ENCODE measurements at regions not wholly inside any gene's neighbourhood (a gene's known extent, or its start where the extent isn't known, plus 50 kb on each side); places are given as distances from the start of the nearest gene placed in this dataset.
A peak's percentile ranks its signal among the peaks of the same experiment; 100 is the strongest.

DNA sequence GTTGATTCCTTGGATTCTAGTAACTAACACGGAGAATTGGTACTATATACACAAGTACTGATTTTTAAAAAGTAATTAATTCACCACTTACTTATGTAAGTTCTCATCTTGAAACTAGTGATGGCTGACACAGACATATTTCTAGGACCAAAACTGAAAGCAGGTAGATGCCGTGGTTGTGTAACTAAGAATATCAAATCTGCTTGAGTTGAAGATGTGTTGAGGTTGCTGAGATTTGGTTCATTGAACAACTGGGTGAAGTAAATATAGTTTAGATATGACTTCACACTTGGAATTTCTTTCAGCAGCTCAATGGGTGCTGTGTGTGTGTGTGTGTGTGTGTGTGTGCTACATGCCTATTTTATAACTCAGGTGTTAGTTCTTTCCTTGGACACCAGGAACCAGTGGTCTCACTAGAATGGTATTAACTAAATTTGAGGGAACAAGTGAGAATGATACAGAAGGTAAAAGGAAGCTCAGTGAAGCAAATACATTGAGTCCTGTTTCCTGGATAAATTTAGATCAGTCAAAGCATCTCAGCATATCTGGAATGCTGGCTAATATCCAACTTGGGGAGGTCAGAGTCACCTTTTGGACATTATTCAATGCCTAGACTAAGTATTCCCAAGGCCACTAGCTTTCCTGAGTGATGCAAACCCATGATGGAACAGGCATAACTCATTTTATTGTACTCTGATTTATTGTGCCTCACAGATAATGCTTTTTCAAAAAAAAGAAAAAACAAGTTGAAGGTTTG lies 110.7 kb upstream of the ZEB2 start:
- Histone ChIP-seq H3K4me3 (ENCODE audit: severe bottlenecking) (no peak overlapping the region), H3K27ac (ENCODE audit: poor library complexity, severe bottlenecking) (no peak overlapping the region), H3K4me1 (ENCODE audit: insufficient read depth, poor library complexity, severe bottlenecking) (peaks cover under 1% of the 10 kb centered on the region), H3K36me3 (ENCODE audit: low read depth) (no peaks in the 10 kb centered on the region), H3K27me3 (ENCODE audit: insufficient read depth, poor library complexity, severe bottlenecking) (no peaks in the 10 kb centered on the region), H3K9me3 (ENCODE audit: severe bottlenecking) (no peaks in the 10 kb centered on the region)
- DNase-seq (ENCODE audit: low spot score) (no peak), ATAC-seq (ENCODE audit: low read depth) (no peak)
- TF ChIP-seq, protein P1, sequence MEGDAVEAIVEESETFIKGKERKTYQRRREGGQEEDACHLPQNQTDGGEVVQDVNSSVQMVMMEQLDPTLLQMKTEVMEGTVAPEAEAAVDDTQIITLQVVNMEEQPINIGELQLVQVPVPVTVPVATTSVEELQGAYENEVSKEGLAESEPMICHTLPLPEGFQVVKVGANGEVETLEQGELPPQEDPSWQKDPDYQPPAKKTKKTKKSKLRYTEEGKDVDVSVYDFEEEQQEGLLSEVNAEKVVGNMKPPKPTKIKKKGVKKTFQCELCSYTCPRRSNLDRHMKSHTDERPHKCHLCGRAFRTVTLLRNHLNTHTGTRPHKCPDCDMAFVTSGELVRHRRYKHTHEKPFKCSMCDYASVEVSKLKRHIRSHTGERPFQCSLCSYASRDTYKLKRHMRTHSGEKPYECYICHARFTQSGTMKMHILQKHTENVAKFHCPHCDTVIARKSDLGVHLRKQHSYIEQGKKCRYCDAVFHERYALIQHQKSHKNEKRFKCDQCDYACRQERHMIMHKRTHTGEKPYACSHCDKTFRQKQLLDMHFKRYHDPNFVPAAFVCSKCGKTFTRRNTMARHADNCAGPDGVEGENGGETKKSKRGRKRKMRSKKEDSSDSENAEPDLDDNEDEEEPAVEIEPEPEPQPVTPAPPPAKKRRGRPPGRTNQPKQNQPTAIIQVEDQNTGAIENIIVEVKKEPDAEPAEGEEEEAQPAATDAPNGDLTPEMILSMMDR (IDR thresholded peaks at IDR 0.05; ENCODE audit: poor library complexity, severe bottlenecking), result no peak

DNA sequence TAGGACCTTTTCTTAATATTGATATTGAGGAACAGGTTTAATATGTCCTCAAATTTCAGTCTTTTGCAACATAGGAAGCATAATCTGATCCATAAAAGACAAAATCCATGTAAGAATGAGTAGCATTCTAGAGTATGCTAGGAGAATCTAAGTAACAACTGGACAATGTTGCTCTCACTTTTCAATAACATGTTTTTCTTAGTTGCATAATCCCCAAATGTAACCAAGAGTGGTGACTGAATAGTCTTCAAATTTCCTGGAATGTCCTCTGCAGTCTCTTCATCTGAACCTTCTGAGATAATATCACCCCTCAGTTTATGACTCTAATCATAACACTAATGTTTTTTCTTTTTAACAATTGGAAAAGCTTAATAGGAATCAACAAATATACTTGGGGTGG lies 110.0 kb upstream of the ZEB2 start:
- Histone ChIP-seq H3K4me3 (ENCODE audit: severe bottlenecking) (no peak overlapping the region), H3K9me3 (ENCODE audit: severe bottlenecking) (no peaks in the 10 kb centered on the region), H3K27ac (ENCODE audit: poor library complexity, severe bottlenecking) (no peak overlapping the region), H3K27me3 (ENCODE audit: insufficient read depth, poor library complexity, severe bottlenecking) (no peaks in the 10 kb centered on the region), H3K4me1 (ENCODE audit: insufficient read depth, poor library complexity, severe bottlenecking) (peaks cover 7% of the 10 kb centered on the region), H3K36me3 (ENCODE audit: low read depth) (no peaks in the 10 kb centered on the region)
- TF ChIP-seq, protein P1 (IDR thresholded peaks at IDR 0.05; ENCODE audit: poor library complexity, severe bottlenecking), result no peak
- ATAC-seq (ENCODE audit: low read depth) (no peak), DNase-seq (ENCODE audit: low spot score) (no peak)

GRCh38 chr2:144628566-144628965 lies 108.6 kb upstream of the ZEB2 start:
- Histone ChIP-seq H3K9me3 (ENCODE audit: severe bottlenecking) (no peaks in the 10 kb centered on the region), H3K27ac (ENCODE audit: poor library complexity, severe bottlenecking) (no peak overlapping the region), H3K27me3 (ENCODE audit: insufficient read depth, poor library complexity, severe bottlenecking) (no peaks in the 10 kb centered on the region), H3K36me3 (ENCODE audit: low read depth) (no peaks in the 10 kb centered on the region), H3K4me3 (ENCODE audit: severe bottlenecking) (no peak overlapping the region), H3K4me1 (ENCODE audit: insufficient read depth, poor library complexity, severe bottlenecking) (peaks cover 15% of the 10 kb centered on the region)
- TF ChIP-seq, protein P1 (IDR thresholded peaks at IDR 0.05; ENCODE audit: poor library complexity, severe bottlenecking), result no peak
- no peak for ATAC-seq (ENCODE audit: low read depth)
- no peak for DNase-seq (ENCODE audit: low spot score)

- Histone ChIP-seq H3K4me3 (ENCODE audit: severe bottlenecking) (no peak overlapping the region), H3K4me1 (ENCODE audit: insufficient read depth, poor library complexity, severe bottlenecking) (peaks cover 15% of the 10 kb centered on the region), H3K27me3 (ENCODE audit: insufficient read depth, poor library complexity, severe bottlenecking) (no peaks in the 10 kb centered on the region), H3K36me3 (ENCODE audit: low read depth) (no peaks in the 10 kb centered on the region), H3K27ac (ENCODE audit: poor library complexity, severe bottlenecking) (no peak overlapping the region), H3K9me3 (ENCODE audit: severe bottlenecking) (no peaks in the 10 kb centered on the region)
- ATAC-seq (ENCODE audit: low read depth) (no peak), DNase-seq (ENCODE audit: low spot score) (no peak)
- TF ChIP-seq, protein P1 (IDR thresholded peaks at IDR 0.05; ENCODE audit: poor library complexity, severe bottlenecking), result no peak
Observed at GRCh38 chr2:144625626-144626025, 105.7 kb upstream of the ZEB2 start.

- Histone ChIP-seq H3K4me3 (ENCODE audit: severe bottlenecking) (no peak overlapping the region), H3K27me3 (ENCODE audit: insufficient read depth, poor library complexity, severe bottlenecking) (no peaks in the 10 kb centered on the region), H3K36me3 (ENCODE audit: low read depth) (no peaks in the 10 kb centered on the region), H3K4me1 (ENCODE audit: insufficient read depth, poor library complexity, severe bottlenecking) (peaks cover 15% of the 10 kb centered on the region), H3K9me3 (ENCODE audit: severe bottlenecking) (no peaks in the 10 kb centered on the region), H3K27ac (ENCODE audit: poor library complexity, severe bottlenecking) (no peak overlapping the region)
- no peak for DNase-seq (ENCODE audit: low spot score)
- TF ChIP-seq, protein P1 (IDR thresholded peaks at IDR 0.05; ENCODE audit: poor library complexity, severe bottlenecking), result no peak
- 0 out of 3 replicates have a peak, but pooled peaks have one; percentile 35 for ATAC-seq (ENCODE audit: low read depth)
Observed at GRCh38 chr2:144625226-144625625, 105.3 kb upstream of the ZEB2 start.

Measured in RWPE2 (cell line).